ENCODE measurements at regions not wholly inside any gene's neighbourhood (a gene's known extent, or its start where the extent isn't known, plus 50 kb on each side); places are given as distances from the start of the nearest gene placed in this dataset.

GRCh38 chr12:62075870-62076269 is 184.3 kb upstream of the USP15 start:
- TF ChIP-seq CTCF (IDR thresholded peaks at IDR 0.05; ENCODE audit: low read depth, low read length) = no peak
- Histone ChIP-seq H3K27ac (ENCODE audit: low read depth, low read length) (no peak overlapping the region), H3K9me3 (ENCODE audit: control insufficient read depth, insufficient read depth, low read length) (no peaks in the 10 kb centered on the region), H3K27me3 (ENCODE audit: control insufficient read depth, insufficient read depth, low read length) (no peaks in the 10 kb centered on the region), H3K4me3 (ENCODE audit: low read depth, low read length) (no peak overlapping the region)
- ChIA-PET CTCF (no interaction called here), POLR2A (no interaction called here)
- no peak for DNase-seq (ENCODE audit: low read depth, low spot score)

- Histone ChIP-seq H3K27ac (ENCODE audit: low read depth, low read length) (no peak overlapping the region), H3K27me3 (ENCODE audit: control insufficient read depth, insufficient read depth, low read length) (no peaks in the 10 kb centered on the region), H3K4me3 (ENCODE audit: low read depth, low read length) (no peak overlapping the region), H3K9me3 (ENCODE audit: control insufficient read depth, insufficient read depth, low read length) (no peaks in the 10 kb centered on the region)
- ChIA-PET POLR2A (no interaction called here), CTCF (no interaction called here)
- TF ChIP-seq CTCF (IDR thresholded peaks at IDR 0.05; ENCODE audit: low read depth, low read length) = no peak
- DNase-seq (ENCODE audit: low read depth, low spot score) = no peak
These were observed 182.2 kb upstream of the USP15 start for GRCh38 chr12:62078020-62078419.

- no peak overlapping the region for H3K4me3 ChIP-seq (ENCODE audit: low read depth, low read length)
- ChIA-PET POLR2A (no interaction called here), CTCF (no interaction called here)
- H3K27ac ChIP-seq (ENCODE audit: low read depth, low read length) = no peak overlapping the region
- no peak for TF ChIP-seq CTCF (IDR thresholded peaks at IDR 0.05; ENCODE audit: low read depth, low read length)
- H3K9me3 ChIP-seq (ENCODE audit: control insufficient read depth, insufficient read depth, low read length) = no peaks in the 10 kb centered on the region
- H3K27me3 ChIP-seq (ENCODE audit: control insufficient read depth, insufficient read depth, low read length) = no peaks in the 10 kb centered on the region
- no peak for DNase-seq (ENCODE audit: low read depth, low spot score)
These were observed 177.8 kb upstream of the USP15 start for GRCh38 chr12:62082448-62082847.

- Histone ChIP-seq H3K4me3 (ENCODE audit: low read depth, low read length) (no peak overlapping the region), H3K27me3 (ENCODE audit: control insufficient read depth, insufficient read depth, low read length) (no peaks in the 10 kb centered on the region), H3K9me3 (ENCODE audit: control insufficient read depth, insufficient read depth, low read length) (no peaks in the 10 kb centered on the region), H3K27ac (ENCODE audit: low read depth, low read length) (no peak overlapping the region)
- ChIA-PET CTCF (no interaction called here), POLR2A (no interaction called here)
- no peak for DNase-seq (ENCODE audit: low read depth, low spot score)
- TF ChIP-seq CTCF (IDR thresholded peaks at IDR 0.05; ENCODE audit: low read depth, low read length) = no peak
These were observed 162.1 kb upstream of the USP15 start for GRCh38 chr12:62098132-62098531.

- Histone ChIP-seq H3K27me3 (ENCODE audit: control insufficient read depth, insufficient read depth, low read length) (no peaks in the 10 kb centered on the region), H3K27ac (ENCODE audit: low read depth, low read length) (no peak overlapping the region), H3K9me3 (ENCODE audit: control insufficient read depth, insufficient read depth, low read length) (no peaks in the 10 kb centered on the region), H3K4me3 (ENCODE audit: low read depth, low read length) (no peak overlapping the region)
- TF ChIP-seq CTCF (IDR thresholded peaks at IDR 0.05; ENCODE audit: low read depth, low read length) = no peak
- POLR2A ChIA-PET = no interaction called here
- CTCF ChIA-PET = no interaction called here
- no peak for DNase-seq (ENCODE audit: low read depth, low spot score)
These were observed 156.5 kb upstream of the USP15 start for GRCh38 chr12:62103748-62104147.
